K562 (cell line): ENCODE measurements at regions not wholly inside any gene's neighbourhood (a gene's known extent, or its start where the extent isn't known, plus 50 kb on each side); places are given as distances from the start of the nearest gene placed in this dataset.
A peak's percentile ranks its signal among the peaks of the same experiment; 100 is the strongest.

Experiments used
- CREM ChIP-seq: IDR thresholded peaks from 2 replicates; pipeline ENCODE4 v1.6.1; 2014; ENCODE audit warnings: antibody characterized with exemption, low read depth
- DMBX1 ChIP-seq: fragments of 250-450 bp; sonication (Bioruptor Pico); IDR thresholded peaks from 2 replicates; pipeline ENCODE4 v1.8.0; 2022; ENCODE audit warnings: inconsistent platforms, mild to moderate bottlenecking, moderate library complexity, borderline replicate concordance
- DPF2 ChIP-seq: fragments of 450-650 bp; IDR thresholded peaks from 2 replicates; pipeline ENCODE4 v1.6.1; 2016
- FOXM1 ChIP-seq, 2 experiments: fragments of 450-650 bp in 1 of 2; sonication (generic) in 1 of 2; formaldehyde crosslinking in 1 of 2; IDR thresholded peaks; 2 replicates each; pipeline versions ENCODE4 v1.6.1 to v1.9.0; 2017 to 2022; ENCODE audit warnings: low read depth in 2 of 2, mild to moderate bottlenecking in 2 of 2, missing genetic modification reagents in 1 of 2, moderate library complexity in 1 of 2
- L3MBTL2 ChIP-seq: fragments of 450-650 bp; IDR thresholded peaks from 2 replicates; pipeline ENCODE4 v1.6.1; 2016; ENCODE audit warnings: mild to moderate bottlenecking, moderate library complexity
- NRF1 ChIP-seq, 2 experiments: fragments of 450-650 bp; IDR thresholded peaks in 1 of 2; conservative IDR thresholded peaks in 1 of 2; 2 replicates each; pipeline ENCODE4 v1.6.1; 2014; ENCODE audit warnings: mild to moderate bottlenecking in 2 of 2
- SIN3A ChIP-seq, 2 experiments: fragments of 150-350 bp in 1 of 2; IDR thresholded peaks; 2 replicates each; pipeline ENCODE4 v1.6.1; 2011 to 2016; ENCODE audit warnings: borderline replicate concordance in 2 of 2, low read depth in 2 of 2, low read length in 2 of 2, mild to moderate bottlenecking in 2 of 2, moderate library complexity in 2 of 2; ENCODE audit not compliant: control insufficient read depth in 1 of 2
- SIN3B ChIP-seq: fragments of 450-650 bp; IDR thresholded peaks from 2 replicates; pipeline ENCODE4 v1.6.1; 2017; ENCODE audit warnings: low read depth, mild to moderate bottlenecking, moderate library complexity
- ZBTB17 ChIP-seq: fragments of 450-650 bp; formaldehyde crosslinking; IDR thresholded peaks from 2 replicates; pipeline ENCODE4 v1.4.0; 2020; ENCODE audit warnings: mild to moderate bottlenecking
- ZNF766 ChIP-seq: fragments of 200-800 bp; sonication (Bioruptor generic); conservative IDR thresholded peaks from 2 replicates; pipeline ENCODE4 v1.6.1; 2016; ENCODE audit warnings: missing genetic modification characterization, missing compliant biosample characterization
- TF ChIP-seq, protein P1 (sequence below): fragments of 450-650 bp; IDR thresholded peaks from 2 replicates; pipeline ENCODE4 v1.6.1; 2016; ENCODE audit warnings: mild to moderate bottlenecking, moderate library complexity
- TF ChIP-seq, protein P2 (sequence below): fragments of 250-450 bp; sonication (Bioruptor Pico); IDR thresholded peaks from 2 replicates; pipeline ENCODE4 v1.5.0; 2020; ENCODE audit warnings: mild to moderate bottlenecking

GRCh38 chr1:101112051-101112780 lies 86.6 kb upstream of the DPH5 start (continued):
- TF ChIP-seq, protein P1, sequence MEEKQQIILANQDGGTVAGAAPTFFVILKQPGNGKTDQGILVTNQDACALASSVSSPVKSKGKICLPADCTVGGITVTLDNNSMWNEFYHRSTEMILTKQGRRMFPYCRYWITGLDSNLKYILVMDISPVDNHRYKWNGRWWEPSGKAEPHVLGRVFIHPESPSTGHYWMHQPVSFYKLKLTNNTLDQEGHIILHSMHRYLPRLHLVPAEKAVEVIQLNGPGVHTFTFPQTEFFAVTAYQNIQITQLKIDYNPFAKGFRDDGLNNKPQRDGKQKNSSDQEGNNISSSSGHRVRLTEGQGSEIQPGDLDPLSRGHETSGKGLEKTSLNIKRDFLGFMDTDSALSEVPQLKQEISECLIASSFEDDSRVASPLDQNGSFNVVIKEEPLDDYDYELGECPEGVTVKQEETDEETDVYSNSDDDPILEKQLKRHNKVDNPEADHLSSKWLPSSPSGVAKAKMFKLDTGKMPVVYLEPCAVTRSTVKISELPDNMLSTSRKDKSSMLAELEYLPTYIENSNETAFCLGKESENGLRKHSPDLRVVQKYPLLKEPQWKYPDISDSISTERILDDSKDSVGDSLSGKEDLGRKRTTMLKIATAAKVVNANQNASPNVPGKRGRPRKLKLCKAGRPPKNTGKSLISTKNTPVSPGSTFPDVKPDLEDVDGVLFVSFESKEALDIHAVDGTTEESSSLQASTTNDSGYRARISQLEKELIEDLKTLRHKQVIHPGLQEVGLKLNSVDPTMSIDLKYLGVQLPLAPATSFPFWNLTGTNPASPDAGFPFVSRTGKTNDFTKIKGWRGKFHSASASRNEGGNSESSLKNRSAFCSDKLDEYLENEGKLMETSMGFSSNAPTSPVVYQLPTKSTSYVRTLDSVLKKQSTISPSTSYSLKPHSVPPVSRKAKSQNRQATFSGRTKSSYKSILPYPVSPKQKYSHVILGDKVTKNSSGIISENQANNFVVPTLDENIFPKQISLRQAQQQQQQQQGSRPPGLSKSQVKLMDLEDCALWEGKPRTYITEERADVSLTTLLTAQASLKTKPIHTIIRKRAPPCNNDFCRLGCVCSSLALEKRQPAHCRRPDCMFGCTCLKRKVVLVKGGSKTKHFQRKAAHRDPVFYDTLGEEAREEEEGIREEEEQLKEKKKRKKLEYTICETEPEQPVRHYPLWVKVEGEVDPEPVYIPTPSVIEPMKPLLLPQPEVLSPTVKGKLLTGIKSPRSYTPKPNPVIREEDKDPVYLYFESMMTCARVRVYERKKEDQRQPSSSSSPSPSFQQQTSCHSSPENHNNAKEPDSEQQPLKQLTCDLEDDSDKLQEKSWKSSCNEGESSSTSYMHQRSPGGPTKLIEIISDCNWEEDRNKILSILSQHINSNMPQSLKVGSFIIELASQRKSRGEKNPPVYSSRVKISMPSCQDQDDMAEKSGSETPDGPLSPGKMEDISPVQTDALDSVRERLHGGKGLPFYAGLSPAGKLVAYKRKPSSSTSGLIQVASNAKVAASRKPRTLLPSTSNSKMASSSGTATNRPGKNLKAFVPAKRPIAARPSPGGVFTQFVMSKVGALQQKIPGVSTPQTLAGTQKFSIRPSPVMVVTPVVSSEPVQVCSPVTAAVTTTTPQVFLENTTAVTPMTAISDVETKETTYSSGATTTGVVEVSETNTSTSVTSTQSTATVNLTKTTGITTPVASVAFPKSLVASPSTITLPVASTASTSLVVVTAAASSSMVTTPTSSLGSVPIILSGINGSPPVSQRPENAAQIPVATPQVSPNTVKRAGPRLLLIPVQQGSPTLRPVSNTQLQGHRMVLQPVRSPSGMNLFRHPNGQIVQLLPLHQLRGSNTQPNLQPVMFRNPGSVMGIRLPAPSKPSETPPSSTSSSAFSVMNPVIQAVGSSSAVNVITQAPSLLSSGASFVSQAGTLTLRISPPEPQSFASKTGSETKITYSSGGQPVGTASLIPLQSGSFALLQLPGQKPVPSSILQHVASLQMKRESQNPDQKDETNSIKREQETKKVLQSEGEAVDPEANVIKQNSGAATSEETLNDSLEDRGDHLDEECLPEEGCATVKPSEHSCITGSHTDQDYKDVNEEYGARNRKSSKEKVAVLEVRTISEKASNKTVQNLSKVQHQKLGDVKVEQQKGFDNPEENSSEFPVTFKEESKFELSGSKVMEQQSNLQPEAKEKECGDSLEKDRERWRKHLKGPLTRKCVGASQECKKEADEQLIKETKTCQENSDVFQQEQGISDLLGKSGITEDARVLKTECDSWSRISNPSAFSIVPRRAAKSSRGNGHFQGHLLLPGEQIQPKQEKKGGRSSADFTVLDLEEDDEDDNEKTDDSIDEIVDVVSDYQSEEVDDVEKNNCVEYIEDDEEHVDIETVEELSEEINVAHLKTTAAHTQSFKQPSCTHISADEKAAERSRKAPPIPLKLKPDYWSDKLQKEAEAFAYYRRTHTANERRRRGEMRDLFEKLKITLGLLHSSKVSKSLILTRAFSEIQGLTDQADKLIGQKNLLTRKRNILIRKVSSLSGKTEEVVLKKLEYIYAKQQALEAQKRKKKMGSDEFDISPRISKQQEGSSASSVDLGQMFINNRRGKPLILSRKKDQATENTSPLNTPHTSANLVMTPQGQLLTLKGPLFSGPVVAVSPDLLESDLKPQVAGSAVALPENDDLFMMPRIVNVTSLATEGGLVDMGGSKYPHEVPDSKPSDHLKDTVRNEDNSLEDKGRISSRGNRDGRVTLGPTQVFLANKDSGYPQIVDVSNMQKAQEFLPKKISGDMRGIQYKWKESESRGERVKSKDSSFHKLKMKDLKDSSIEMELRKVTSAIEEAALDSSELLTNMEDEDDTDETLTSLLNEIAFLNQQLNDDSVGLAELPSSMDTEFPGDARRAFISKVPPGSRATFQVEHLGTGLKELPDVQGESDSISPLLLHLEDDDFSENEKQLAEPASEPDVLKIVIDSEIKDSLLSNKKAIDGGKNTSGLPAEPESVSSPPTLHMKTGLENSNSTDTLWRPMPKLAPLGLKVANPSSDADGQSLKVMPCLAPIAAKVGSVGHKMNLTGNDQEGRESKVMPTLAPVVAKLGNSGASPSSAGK, result peak; percentile 35; the same call in 1 of the 2 replicates
- no peak for TF ChIP-seq SIN3A (IDR thresholded peaks at IDR 0.05; ENCODE audit: borderline replicate concordance in 2 of 2, control insufficient read depth in 1 of 2, low read depth in 2 of 2, low read length in 2 of 2)
- peak; percentile 59 for TF ChIP-seq L3MBTL2
- TF ChIP-seq, protein P2, sequence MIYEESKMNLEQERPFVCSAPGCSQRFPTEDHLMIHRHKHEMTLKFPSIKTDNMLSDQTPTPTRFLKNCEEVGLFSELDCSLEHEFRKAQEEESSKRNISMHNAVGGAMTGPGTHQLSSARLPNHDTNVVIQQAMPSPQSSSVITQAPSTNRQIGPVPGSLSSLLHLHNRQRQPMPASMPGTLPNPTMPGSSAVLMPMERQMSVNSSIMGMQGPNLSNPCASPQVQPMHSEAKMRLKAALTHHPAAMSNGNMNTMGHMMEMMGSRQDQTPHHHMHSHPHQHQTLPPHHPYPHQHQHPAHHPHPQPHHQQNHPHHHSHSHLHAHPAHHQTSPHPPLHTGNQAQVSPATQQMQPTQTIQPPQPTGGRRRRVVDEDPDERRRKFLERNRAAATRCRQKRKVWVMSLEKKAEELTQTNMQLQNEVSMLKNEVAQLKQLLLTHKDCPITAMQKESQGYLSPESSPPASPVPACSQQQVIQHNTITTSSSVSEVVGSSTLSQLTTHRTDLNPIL (CRISPR knock-in tag), result no peak
- peak; percentile 79 for TF ChIP-seq CREM
- TF ChIP-seq ZNF766, result peak; percentile 79; the same call in 1 of the 2 replicates
- peak; percentile 43; the same call in 1 of the 2 replicates for TF ChIP-seq FOXM1 (IDR thresholded peaks at IDR 0.05; ENCODE audit: low read depth)
- no peak for TF ChIP-seq FOXM1 (CRISPR knock-in tag; IDR thresholded peaks at IDR 0.05; ENCODE audit: low read depth)
- no peak for TF ChIP-seq SIN3B
- 0 out of 2 replicates have a peak, but pooled peaks have one; percentile 25 for TF ChIP-seq DPF2
- 0 out of 4 replicates have a peak, but pooled peaks of 1 of the 2 experiments have one; percentile 20 for TF ChIP-seq NRF1 (conservative IDR thresholded peaks at IDR 0.05 in 1 of 2, IDR thresholded peaks at IDR 0.05 in 1 of 2)
- 0 out of 2 replicates have a peak, but pooled peaks have one; percentile 35 for TF ChIP-seq ZBTB17
- TF ChIP-seq DMBX1 (CRISPR knock-in tag), result 0 out of 2 replicates have a peak, but pooled peaks have one; percentile 14
